ENCODE measurements at regions not wholly inside any gene's neighbourhood (a gene's known extent, or its start where the extent isn't known, plus 50 kb on each side); places are given as distances from the start of the nearest gene placed in this dataset.
"Not testable (repeated sequence)": the region's sequence is repeated elsewhere in the genome, so short reads cannot be mapped to it uniquely, and the experiment has no call there.

DNA sequence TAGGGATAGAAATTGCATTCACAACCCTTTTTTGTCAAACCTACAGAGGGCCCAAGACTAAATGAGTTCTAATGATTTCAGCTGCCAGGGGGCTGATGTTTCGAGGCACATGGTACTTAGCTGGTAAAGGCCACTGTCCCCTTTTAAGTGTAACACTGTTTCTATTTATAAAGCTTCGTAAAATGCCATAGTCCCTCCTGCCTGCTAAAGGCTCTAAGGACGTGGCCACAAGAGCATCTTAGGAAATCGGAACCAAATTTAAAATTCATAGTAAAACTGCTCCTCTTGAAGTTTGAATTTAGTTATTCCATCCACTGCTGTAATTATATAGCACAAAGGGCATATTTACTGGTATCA lies 170.3 kb upstream of the WWC1 start:
- no peak for DNase-seq

DNA sequence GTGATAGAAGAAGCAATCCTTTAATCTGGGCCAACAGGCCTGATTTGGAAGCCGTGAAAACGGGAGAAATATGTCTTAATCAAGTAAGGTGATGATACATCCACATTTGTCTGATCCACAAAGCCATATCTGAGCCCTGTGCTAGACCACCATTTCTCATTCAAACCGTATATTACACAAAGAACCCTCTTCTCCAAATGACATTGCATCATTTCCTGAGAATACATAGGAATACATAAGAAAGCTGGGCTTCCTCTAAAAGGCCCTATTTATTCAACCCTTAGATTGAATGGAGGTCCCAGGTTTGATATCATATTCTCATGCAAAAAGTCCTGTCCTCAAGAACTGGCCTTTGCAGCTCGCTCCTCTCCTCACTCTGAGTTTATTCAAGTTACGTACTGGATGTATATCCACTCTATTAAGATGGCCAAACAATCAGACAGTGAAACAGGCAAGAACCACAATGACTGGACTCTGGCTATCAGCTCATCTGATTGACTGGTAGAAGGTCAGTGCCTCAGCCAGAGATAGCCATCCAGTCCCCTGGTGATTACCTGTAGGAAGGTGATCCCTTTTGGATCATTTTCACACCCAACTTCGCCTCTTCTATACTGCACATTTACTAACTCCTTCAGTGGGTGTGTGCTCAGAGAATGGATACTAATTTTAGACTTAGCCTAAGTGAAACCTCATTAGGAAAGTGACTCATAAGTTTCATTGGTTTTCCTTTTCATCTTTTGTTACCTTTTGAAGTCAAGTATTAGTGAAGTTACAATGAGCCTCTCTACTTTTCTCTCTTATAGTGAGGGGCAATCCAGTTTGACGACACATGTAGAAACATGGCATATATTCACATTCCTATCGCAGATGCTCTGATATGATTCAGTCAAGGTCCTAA lies 167.6 kb upstream of the WWC1 start:
- DNase-seq = no peak

DNA sequence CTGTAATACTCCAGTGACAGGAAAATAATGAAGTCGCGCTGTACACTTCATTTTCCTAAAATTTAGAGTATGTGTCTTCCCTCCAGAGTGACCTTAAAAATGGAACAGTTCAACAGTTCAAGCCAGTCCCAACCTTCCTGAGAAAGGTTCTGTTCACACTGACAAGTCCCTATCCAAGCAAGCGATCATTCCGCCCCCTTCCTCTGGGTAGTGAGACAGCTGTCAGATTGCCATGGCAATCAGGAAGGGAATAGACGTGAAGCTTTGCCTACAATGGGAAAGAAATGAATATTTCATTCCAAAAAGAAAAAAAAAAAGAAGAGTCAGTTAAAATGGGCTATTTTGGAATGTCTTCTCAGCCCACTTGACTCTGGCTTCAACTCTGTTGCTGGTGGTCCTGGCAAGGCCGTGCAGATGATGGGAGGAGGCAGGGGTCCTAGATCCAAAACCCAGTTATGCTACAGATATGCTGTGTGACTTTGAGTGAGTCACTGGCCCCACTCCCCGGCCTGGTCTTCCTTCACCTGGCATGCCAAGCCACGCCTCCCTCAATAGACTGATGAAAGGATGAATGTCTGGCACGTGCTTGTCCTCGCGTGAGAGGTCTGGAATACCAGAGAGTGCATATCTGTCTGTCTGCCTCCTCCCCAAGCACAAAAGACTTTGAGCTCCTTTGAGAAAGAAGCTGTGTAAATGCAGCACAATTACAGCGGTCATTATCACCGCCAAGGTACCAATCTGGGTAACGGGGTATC lies 165.8 kb upstream of the WWC1 start:
- no peak for DNase-seq

DNA sequence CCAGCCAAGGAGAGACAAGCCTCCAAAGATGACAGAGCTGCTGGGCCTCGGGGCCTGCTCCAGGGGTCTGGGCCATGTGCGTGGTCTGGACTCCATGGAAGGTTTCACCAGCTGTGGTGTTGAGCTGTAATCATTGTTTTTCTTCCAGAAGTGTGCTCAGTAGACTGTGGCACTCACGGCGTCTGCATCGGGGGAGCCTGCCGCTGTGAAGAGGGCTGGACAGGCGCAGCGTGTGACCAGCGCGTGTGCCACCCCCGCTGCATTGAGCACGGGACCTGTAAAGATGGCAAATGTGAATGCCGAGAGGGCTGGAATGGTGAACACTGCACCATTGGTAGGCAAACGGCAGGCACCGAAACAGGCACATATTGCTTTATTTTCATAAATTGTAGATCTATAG lies 164.8 kb upstream of the WWC1 start:
- no peak for DNase-seq

DNA sequence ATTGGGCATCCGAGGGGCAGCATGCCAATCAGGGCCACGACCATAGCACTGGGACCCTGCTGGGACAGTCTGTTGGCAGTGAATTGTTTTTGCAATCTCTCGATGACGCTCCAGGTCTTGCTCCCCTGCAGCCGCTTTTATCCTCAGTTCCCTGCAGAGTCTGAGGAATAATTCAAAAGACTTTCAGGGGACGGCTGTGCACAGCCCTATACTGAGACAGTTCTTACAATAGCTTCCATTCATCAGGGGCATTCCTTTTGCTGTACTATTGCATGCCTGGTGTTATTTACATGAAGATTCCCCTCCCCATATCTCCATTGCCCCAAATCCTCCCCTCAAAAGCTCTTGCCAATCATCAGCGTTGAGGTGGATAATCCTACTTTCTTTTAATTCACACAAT lies 163.3 kb upstream of the WWC1 start:
- no peak for DNase-seq

DNA sequence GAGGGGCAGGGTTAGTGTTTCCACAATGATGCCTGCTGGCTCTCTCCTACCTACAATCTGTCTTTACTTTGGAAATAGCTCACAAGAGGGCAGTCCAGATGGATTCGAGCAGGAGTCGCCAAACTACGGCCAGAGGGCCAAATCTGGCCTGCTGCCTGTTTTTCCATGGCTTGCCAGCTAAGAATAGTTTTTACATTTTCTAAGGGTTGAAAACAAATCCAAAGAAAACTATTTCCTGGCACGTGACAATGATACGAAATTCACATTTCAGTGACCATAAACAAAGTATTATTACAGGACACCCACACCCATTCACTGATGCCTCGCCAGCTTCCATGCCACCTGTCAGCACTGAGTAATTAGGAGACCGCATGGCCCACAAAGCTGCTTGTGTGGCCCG lies 162.9 kb upstream of the WWC1 start:
- DNase-seq = no peak

DNA sequence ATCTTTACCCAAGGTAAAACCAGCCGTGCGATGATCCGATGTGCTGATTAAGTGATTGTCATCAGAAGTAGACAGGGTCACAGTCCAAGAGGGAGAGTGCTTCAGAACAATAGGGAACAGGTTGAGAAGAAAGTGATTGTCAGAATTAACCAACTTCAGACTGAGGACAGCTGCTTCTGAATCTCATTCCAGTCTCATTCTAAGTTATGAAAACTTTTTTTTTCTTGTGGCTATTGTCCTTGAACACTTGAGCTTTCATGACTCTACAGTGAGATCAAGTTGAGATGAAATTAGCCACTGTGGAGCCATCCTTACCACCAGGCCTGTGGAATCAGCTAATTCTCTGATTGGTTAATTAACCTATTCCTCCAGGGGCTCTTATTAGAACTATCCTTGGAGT lies 159.9 kb upstream of the WWC1 start:
- DNase-seq = no peak

DNA sequence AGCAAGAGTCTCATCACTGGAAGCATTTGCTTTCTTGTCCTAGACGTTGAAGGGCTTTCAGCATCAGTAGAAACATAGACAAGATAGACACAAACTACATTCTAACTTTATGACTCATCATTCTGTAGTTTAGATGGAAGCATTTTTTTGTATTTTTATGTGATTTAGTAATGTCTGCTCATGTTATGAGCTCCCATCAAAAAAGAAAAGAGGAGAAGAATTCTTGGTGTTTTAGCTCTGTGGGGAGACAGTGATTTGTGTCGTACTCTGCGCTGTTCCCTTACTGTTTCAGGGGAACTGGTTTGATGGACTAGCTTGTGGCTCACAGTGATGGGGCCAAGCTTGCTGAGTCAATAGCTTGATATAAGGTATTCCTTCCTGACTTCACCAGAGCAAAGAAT lies 159.2 kb upstream of the WWC1 start:
- no peak for DNase-seq

DNA sequence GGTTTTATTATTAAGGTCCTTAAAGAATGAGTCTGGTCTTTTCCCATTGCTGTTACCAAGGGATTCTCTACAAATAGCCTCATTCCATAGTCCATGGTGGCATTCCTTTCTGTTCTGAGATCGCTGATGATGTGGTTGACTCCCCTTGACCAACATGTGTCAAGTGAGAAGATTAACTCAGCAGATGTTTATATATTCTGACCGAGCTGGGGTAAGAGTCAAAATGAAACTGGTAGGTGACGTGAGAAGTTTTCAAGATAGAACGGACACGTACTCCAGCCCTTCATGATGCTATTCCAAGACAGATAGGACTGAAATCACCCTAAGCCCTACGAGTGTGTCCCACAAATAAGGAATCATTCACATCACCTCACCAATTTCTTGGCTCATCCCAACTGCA lies 155.5 kb upstream of the WWC1 start:
- DNase-seq = no peak

DNA sequence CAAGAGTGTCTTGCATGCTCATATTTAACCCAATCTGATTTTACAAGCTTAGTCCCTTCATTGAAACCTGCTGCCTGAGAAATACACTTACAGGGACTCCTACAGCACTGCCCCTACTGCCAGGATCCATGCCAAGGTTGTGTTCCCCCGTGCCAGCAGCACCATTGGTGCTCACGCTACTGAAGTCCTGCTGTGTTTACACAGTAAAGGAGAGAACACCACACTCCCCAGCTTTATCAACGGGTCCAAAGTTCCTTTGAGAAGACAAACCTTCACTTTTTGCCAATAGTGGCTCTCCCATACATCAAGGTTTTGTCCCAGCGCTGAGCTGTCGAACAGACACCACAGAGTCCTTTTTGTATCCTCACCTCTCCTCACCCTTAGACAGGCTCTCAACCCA lies 155.1 kb upstream of the WWC1 start:
- DNase-seq = no peak

DNA sequence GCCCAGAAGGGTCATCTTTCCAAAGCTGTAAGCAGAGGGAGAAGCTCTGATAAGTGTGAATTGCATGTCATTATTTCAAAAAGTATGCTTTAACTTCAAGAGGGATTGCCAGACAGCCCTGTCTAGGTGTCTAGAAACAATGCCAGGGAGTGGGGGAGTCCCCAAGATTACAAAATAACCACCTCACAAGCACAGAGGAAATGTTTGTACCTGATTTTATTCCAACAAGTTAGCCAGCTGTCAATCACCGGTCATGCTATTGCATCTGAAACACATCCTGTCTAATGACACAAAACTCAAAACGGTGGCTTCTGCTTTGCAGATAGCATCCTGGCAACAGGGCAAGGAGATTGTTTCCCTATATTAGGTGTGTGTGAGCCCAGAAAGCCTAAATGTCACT lies 154.2 kb upstream of the WWC1 start:
- DNase-seq = no peak

DNA sequence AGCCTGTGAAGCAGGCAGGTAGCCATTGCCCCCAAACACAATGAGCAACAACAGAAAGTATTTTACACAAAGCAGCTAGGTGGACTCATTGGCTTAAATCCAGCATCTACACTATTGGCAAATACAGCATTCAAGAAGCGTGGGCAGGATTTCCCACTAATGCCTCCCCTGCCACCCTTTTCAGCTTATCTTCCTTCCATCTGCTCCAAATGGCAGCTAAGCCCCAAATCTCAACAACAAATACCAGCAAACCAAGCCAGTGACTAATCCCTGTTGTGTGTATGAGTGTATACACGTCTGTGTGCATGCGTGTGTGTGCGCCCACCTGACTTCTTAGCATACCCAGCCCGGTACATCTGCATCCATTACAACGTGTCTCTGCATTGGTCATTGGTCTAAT lies 151.2 kb upstream of the WWC1 start:
- DNase-seq = no peak

DNA sequence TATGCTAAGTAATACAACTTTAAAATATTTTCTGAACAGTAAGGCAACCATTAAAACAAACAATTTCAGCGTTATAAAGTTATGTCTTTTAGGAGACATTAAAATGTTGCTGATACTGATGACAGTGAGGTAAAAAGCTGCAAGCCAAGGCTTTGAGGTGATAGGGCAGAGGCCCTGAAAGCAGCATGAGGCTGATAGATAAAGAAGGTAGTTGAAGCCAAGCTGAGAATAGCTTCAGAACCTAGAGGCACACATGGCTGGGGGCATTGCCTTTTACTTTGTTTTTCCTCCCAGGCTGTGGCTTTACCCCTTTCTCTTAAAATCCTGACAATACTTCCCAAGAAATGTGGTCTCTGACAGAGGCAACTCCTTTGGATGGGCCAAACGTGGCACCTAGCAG lies 149.0 kb upstream of the WWC1 start:
- no peak for DNase-seq

DNA sequence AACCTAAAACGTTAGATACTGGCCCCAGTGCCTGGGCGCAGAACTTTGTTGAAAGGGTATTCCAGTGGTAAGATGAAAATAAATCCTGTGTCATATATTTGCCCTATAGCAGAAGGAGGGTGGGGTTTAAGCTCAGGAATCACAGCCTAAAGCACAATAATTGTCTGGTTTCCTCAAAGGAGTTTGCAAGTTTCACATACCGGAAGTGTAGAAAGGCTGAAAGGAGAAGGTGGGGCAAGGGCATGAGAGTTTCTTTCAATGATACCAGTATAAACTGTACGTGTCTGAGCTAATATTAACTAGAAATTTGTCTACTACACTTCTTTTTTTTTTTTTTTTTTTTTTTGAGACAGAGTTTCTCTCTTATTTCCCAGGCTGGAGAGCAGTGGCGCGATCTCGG lies 147.9 kb upstream of the WWC1 start:
- not testable (repeated sequence) for DNase-seq

DNA sequence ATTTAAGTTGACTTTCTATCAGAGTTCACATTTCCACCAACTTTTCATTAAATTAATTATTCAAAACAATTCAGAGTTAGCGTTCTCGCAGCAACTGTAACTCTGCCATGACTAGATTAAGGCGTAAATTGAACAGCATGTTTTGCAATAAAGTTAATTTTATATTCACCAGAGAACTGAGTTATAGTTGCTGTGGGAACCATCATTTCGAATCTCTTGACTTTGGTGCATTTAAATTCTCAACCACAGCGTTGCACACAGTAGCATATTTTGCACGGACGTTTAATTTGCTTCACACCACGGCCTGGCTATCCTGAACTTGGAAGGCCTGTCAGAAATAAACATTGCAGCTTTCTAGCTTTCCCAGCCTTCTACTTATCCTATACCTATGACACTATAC lies 144.3 kb upstream of the WWC1 start:
- DNase-seq = no peak

DNA sequence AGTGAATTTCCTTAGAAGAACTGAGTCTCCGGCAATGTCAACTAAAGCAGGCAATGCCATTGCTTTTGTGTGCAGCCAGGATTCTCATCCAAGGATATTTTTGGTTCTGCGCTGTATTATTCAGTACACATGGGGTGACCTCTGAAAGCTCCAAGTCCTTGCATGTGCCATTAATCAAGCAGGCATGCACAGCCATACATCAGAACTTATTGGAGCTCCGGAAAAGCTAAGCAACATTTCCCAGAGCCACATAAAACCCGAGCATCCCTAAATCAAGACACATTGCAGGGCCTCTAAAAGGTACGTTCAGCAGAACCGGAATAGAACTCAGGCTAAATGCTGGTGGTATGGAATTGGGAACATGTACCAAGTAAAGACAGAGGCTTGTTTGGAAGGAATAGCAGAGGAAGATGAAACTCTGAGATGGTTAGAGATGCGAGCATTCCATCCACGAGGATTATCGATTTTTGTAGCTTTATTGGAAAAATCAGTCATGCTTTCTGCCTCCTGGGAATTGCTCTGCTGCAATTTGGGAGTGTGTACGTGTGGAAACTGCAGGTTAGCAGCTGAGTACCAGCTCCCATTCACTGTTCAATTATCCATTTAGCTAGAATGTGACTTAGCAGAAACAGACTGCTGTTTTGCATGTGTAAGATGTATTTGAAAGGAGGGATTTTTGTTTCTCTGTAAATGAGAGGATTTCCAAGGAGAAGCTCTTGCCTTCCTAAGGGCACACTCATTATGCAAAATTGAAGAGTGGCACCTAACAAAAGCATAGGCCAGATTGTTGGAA lies 143.7 kb upstream of the WWC1 start:
- no peak for DNase-seq

DNA sequence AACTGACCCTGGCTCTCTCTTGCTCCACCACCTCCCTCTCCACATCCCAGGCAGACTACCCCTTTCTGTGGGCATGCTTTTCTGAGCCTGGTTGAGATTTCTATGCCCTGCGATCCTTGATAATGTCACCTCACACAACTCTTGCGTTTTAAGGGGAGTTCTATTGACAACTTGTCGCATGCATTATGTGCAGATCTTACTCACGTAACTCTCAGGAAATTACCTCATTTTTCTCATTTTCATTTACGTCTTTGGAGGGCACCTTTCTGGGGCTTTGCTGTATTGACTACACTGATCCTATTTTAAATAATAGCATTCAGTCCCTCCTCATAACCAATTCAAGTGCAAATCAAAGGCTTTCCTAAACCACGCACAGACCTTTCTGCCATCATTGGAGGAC lies 140.4 kb upstream of the WWC1 start:
- DNase-seq = no peak

DNA sequence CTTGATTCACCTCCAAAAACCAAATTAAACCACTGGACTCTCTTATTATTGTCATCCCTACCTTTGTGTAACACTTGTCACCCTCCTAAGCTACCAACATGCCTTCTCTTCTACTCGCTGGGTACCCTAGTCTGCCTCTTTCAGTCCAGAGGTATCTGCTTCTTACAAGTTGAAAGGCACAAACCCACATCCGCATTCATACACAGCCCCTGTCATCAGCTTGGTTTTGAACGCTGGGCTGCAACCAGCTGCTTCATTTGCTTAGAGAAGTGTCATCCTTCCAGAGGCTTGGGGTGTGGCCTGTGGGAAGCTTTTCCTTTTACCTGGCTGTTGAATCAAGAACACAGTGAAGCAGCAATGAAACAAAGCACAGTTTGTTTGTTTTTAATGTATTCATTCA lies 138.8 kb upstream of the WWC1 start:
- DNase-seq = no peak

DNA sequence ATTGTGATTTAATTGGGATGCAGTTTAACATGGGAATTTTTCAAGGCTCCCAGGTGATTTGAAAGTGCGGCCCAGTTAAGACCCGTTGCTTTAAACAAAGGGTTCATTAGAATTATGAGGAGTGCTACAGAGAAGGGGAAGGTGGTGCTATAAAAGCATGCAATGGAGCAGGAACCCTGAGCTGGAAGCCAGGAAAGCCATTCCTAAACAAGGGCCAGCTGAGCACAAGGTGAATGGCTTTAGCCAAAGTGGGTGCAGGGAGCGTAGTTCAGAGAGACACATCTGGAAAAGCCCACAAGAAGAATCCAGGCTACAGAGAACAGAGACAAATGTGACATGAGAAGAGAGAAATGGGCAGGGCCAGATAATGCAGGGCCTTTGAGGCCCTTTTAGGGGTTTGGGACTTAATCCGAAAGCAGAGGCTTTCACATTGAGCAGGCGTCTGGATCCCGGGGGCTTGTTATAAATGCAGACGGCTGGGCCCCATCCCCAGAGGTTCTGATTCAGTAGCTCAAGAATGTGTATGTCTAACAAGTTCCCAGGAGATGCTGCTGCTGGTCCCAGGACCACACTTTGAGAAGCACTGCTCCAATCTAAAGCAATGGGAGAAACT lies 138.1 kb upstream of the WWC1 start:
- no peak for DNase-seq

DNA sequence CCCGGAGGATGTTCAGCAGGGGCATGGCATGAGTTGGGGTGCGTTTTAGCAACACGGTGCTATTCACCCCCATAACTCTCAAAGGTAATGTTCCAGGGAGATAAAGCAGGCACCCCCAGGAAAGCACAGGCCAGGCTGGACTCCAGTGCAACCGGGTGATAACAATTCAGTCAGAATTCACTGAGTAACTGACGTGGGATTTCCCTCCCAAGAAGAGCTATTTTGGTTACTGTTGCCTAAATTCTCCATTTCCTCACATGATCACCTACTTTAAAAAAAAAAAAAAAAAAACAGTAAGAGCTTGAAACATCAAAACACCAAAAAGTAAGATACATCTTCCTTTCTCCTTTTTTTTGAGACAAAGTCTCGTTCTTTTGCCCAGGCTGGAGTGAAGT lies 137.6 kb upstream of the WWC1 start:
- DNase-seq = no peak

DNA sequence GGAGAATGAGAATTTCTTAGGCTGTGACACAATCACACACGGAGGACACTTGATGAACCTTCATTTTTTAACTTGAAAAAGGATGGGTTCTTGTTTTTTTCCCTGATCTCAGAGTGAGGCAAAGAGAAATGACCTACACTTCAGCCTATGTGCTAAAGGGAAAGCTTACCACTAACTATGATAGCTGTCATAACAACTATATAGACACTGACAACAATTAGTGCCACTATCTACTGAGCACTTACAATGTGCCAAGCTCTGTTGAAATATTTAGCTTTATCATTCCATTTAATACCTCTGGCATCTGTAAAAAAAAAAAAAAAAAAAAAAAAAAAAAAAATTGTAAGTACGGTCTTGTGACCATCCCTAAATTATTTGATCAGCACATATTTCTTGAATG lies 135.9 kb upstream of the WWC1 start:
- no peak for DNase-seq

DNA sequence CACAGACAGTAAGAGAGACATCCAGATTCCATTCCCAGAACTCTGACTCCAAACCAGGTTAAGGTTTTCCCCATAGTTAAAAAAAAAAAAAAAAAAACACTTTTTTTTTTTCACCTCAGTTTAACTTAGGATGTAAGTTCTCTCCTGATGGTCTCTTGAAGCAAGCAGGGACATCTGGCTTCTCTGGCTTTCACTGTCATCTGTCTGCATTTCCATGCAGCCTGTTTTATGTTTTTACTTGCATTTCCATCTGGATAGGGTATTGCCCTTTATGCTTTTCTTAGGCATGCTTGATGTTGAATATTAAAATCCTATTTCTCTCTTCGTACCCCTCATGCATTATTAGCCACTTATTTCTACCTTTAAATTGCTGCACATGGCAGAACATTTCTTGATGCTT lies 135.3 kb upstream of the WWC1 start:
- no peak for DNase-seq

DNA sequence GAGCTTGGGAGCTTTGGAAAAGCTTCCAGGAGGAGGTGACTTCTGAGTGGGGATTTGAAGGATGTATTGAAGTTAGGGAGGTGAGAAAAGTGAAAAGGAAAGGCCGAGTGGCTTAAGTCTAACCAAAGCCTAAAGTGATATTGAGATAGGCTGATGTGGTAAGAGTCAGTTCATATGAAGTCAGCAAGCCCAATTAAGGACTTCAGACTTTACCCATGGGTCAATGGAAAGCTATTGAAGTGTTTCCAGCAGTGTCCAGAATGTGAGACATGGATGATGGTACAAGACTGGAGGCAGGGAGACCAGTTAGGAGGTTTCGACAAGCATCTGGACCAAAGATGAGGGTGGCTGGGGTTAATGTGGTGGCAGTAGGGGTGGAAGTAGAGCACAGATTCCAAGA lies 134.3 kb upstream of the WWC1 start:
- no peak for DNase-seq
